ENCODE measurements at regions not wholly inside any gene's neighbourhood (a gene's known extent, or its start where the extent isn't known, plus 50 kb on each side); places are given as distances from the start of the nearest gene placed in this dataset.

- H3K27me3 Mint-ChIP-seq: no peaks in the 10 kb centered on the region
- no peak for TF ChIP-seq CTCF (IDR thresholded peaks at IDR 0.05; ENCODE audit: unreplicated experiment)
- no peaks in the 10 kb centered on the region for H3K9me3 Mint-ChIP-seq (ENCODE audit: low read depth)
- DNase-seq (ENCODE audit: low spot score, unreplicated experiment): no peak
- peaks cover 22% of the 10 kb centered on the region for H3K4me1 Mint-ChIP-seq (ENCODE audit: low read depth)
- H3K27ac Mint-ChIP-seq: peak overlapping the region; percentile 80
- H3K4me3 Mint-ChIP-seq (ENCODE audit: low read depth): peak overlapping the region; percentile 5
- H3K36me3 Mint-ChIP-seq (ENCODE audit: insufficient read depth): no peaks in the 10 kb centered on the region
These were observed 84.8 kb upstream of the XIRP2 start for GRCh38 chr2:166803373-166804000.

- Mint-ChIP-seq H3K27ac (no peak overlapping the region), H3K4me3 (ENCODE audit: low read depth) (no peak overlapping the region), H3K9me3 (ENCODE audit: low read depth) (no peaks in the 10 kb centered on the region), H3K4me1 (ENCODE audit: low read depth) (peaks cover 20% of the 10 kb centered on the region), H3K27me3 (no peaks in the 10 kb centered on the region), H3K36me3 (ENCODE audit: insufficient read depth) (no peaks in the 10 kb centered on the region)
- DNase-seq (ENCODE audit: low spot score, unreplicated experiment): no peak
- TF ChIP-seq CTCF (IDR thresholded peaks at IDR 0.05; ENCODE audit: unreplicated experiment): no peak
These were observed 85.8 kb upstream of the XIRP2 start for GRCh38 chr2:166802475-166802874.

- Mint-ChIP-seq H3K36me3 (ENCODE audit: insufficient read depth) (peaks cover 16% of the 10 kb centered on the region), H3K4me1 (ENCODE audit: low read depth) (no peaks in the 10 kb centered on the region), H3K27me3 (no peaks in the 10 kb centered on the region), H3K9me3 (ENCODE audit: low read depth) (peaks cover 36% of the 10 kb centered on the region), H3K4me3 (ENCODE audit: low read depth) (no peak overlapping the region), H3K27ac (no peak overlapping the region)
- no peak for DNase-seq (ENCODE audit: low spot score, unreplicated experiment)
- TF ChIP-seq CTCF (IDR thresholded peaks at IDR 0.05; ENCODE audit: unreplicated experiment): no peak
These were observed 95.5 kb upstream of the XIRP2 start for GRCh38 chr2:166792808-166793207.

DNA sequence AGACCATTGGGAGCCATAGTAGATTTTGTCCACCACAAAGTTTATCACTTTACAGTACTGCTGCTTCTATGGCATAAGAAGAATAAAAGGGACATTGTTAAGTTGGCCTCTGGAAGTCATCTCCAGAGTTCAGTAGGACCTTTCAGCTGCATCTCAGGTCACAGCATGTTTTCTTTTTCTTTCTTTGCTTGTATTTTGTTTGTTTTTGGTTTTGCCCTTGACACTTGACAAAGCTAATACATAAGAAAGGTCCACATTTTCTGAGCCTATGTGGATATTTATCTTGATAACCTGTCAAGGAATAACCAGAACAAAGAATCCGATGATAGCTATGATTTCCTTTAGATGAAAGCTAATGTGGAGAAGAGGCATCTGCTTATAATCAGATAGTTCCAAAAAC is 101.6 kb upstream of the XIRP2 start:
- Mint-ChIP-seq H3K27ac (no peak overlapping the region), H3K4me1 (ENCODE audit: low read depth) (peaks cover 36% of the 10 kb centered on the region), H3K27me3 (no peaks in the 10 kb centered on the region), H3K36me3 (ENCODE audit: insufficient read depth) (peaks cover 7% of the 10 kb centered on the region), H3K4me3 (ENCODE audit: low read depth) (no peak overlapping the region), H3K9me3 (ENCODE audit: low read depth) (peaks cover 18% of the 10 kb centered on the region)
- TF ChIP-seq CTCF (IDR thresholded peaks at IDR 0.05; ENCODE audit: unreplicated experiment): no peak
- no peak for DNase-seq (ENCODE audit: low spot score, unreplicated experiment)

DNA sequence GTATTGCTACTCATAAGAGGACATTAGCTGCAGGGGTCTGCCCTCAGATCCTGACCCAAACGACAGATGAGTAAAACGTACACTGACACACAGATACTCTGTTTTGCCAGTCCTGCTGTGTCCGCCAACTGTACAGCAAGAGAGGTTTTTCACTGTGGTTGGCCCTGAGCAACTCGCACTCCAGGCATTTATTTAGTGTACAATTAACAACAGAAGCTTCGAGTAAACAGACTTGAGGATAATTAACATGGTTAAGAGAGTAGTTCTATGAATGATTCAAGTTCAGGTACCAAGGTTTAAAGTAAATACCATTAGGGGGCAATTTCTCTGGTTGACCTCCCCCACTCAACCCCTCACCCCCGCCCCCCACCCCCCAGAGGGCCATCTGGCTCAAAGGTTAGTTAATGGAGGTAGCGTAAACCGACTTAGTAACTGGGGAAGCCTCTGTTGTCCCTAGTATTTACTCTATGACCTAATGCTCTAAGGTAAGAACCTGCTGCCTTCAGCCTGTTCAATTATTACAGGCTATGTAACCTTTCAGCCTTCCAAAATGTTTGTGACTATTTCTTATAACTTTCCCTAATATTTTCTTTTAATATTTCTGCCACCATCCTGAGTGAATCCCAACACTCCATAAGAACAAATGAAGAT is 103.9 kb upstream of the XIRP2 start:
- Mint-ChIP-seq H3K9me3 (ENCODE audit: low read depth) (no peaks in the 10 kb centered on the region), H3K4me1 (ENCODE audit: low read depth) (peaks cover 43% of the 10 kb centered on the region), H3K27me3 (no peaks in the 10 kb centered on the region), H3K27ac (peak overlapping the region; percentile 96), H3K36me3 (ENCODE audit: insufficient read depth) (no peaks in the 10 kb centered on the region), H3K4me3 (ENCODE audit: low read depth) (peak overlapping the region; percentile 46)
- no peak for TF ChIP-seq CTCF (IDR thresholded peaks at IDR 0.05; ENCODE audit: unreplicated experiment)
- no peak for DNase-seq (ENCODE audit: low spot score, unreplicated experiment)

Data from progenitor cell of endocrine pancreas (in vitro differentiated cells).